ENCODE measurements at regions not wholly inside any gene's neighbourhood (a gene's known extent, or its start where the extent isn't known, plus 50 kb on each side); places are given as distances from the start of the nearest gene placed in this dataset.

- H3K4me3 ChIP-seq (ENCODE audit: low read depth, low read length): no peak overlapping the region
- DNase-seq (ENCODE audit: low read depth): no peak
- no peak for TF ChIP-seq CTCF (IDR thresholded peaks at IDR 0.05; ENCODE audit: insufficient read depth, low read depth, low read length)
Measured at GRCh38 chr10:65501259-65501658, 1424.6 kb upstream of the LRRTM3 start.

DNA sequence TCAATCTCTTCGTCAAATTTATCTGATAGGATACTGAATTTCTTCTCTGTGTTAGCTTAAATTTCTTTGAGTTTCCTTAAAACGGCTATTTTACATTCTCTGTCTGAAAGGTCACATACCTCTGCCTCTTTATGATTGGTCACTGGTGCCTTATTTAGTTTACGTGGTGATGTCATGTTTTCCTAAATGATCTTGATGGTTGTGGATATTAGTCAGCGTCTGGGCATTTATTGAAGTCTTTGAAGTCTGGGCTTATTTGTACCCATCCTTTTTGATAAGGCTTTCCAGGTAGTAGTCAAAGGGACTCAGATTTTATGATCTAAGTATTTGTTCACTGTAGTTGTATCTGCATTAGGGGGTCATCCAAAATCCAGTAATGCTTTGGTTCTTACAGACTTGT lies 1407.5 kb upstream of the LRRTM3 start:
- H3K4me3 ChIP-seq (ENCODE audit: low read depth, low read length): no peak overlapping the region
- TF ChIP-seq CTCF (IDR thresholded peaks at IDR 0.05; ENCODE audit: insufficient read depth, low read depth, low read length): no peak
- DNase-seq (ENCODE audit: low read depth): no peak

DNA sequence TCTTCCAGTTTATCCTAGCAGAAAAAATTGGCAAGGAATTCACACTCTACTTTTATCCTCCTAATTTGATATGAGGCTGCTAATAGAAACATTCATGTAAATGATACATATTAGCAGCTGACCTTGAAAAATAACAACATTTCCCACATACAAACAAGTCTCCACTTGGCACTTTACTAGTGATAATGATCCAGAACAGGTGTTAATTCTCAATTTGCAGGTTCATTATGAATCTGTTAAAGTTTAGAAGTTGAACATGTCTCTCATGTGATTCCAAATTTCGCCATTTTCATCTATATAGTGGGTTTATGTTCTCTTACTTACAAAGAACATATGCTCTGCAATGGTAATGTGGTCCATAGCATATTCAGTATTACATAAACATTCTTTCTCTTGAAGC lies 1396.8 kb upstream of the LRRTM3 start:
- no peak overlapping the region for H3K4me3 ChIP-seq (ENCODE audit: low read depth, low read length)
- no peak for TF ChIP-seq CTCF (IDR thresholded peaks at IDR 0.05; ENCODE audit: insufficient read depth, low read depth, low read length)
- DNase-seq (ENCODE audit: low read depth): no peak

DNA sequence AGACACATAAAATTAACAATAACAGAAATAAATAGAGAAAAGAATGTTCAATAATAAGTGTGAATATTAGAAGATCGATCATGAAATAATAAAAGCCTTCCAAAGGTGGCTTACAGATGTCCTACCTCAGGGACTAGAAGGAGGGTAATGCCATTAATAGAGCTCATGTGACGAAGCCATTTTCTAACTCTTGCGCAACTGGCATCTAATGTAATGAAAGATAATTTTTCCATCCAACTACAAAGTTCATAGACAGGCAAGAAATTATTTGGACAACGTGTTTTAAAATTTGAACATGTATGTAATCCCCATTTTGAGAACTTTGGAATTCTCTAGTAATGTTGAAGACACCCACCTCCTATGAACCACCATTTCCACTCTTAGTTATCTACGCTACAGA lies 1394.3 kb upstream of the LRRTM3 start:
- DNase-seq (ENCODE audit: low read depth): no peak

GRCh38 chr10:65534771-65535170 lies 1391.1 kb upstream of the LRRTM3 start:
- DNase-seq (ENCODE audit: low read depth): no peak
- H3K4me3 ChIP-seq (ENCODE audit: low read depth, low read length): no peak overlapping the region
- TF ChIP-seq CTCF (IDR thresholded peaks at IDR 0.05; ENCODE audit: insufficient read depth, low read depth, low read length): no peak

More for the DNA sequence above, 1394.3 kb upstream of the LRRTM3 start:
- no peak for TF ChIP-seq CTCF (IDR thresholded peaks at IDR 0.05; ENCODE audit: insufficient read depth, low read depth, low read length)
- H3K4me3 ChIP-seq (ENCODE audit: low read depth, low read length): no peak overlapping the region

GRCh38 chr10:65544756-65545155 lies 1381.1 kb upstream of the LRRTM3 start:
- no peak for DNase-seq (ENCODE audit: low read depth)
- TF ChIP-seq CTCF (IDR thresholded peaks at IDR 0.05; ENCODE audit: insufficient read depth, low read depth, low read length): no peak
- H3K4me3 ChIP-seq (ENCODE audit: low read depth, low read length): no peak overlapping the region

GRCh38 chr10:65548001-65548400 lies 1377.8 kb upstream of the LRRTM3 start:
- DNase-seq (ENCODE audit: low read depth): no peak
- TF ChIP-seq CTCF (IDR thresholded peaks at IDR 0.05; ENCODE audit: insufficient read depth, low read depth, low read length): no peak
- no peak overlapping the region for H3K4me3 ChIP-seq (ENCODE audit: low read depth, low read length)
